Amygdala (tissue), 56 donors: ENCODE measurements at regions not wholly inside any gene's neighbourhood (a gene's known extent, or its start where the extent isn't known, plus 50 kb on each side); places are given as distances from the start of the nearest gene placed in this dataset.

Experiments
- DNase-seq, 56 donors: peaks; one replicate each; lab custom pipeline; 2025; lab: John Stamatoyannopoulos, UW

DNA sequence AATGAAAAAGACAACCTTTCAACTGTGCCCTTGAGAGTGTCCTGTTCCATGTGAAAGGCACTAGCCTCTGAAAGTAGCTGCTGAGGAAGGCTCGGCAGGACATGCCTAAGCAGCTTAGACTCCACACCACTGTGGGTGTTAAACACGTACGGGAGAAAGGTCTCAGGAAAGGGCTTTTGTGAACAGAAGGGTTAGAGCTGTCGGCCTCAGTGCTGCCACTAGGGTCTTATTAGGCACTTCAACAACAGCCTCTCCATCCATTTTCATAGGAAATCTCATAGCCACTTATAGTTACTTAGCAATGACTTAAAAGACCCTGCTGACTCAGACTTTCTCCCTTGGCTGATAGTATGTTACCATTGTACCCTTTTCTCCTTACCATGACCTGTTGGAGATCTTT, 662.8 kb downstream of the TBC1D32 start:
- no peak for DNase-seq

DNA sequence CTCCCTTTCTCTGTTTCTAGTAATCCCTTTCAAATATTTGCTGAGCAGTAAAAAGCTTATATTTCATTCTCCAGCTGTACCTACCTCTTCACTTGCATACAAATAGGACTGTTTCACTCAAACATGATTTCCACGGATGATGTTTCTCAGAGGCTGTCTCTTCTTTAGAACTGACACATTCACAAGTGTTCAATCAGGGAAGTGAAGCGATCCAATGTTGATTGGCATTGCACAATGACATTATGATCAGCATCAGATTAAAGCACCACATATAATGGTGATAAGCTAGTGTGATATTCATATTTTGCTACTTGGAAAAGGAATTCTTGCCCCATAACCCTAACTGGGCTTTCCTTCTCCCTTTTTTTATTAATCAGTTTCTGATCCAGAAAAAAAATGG, 681.8 kb downstream of the TBC1D32 start:
- DNase-seq, result no peak

DNA sequence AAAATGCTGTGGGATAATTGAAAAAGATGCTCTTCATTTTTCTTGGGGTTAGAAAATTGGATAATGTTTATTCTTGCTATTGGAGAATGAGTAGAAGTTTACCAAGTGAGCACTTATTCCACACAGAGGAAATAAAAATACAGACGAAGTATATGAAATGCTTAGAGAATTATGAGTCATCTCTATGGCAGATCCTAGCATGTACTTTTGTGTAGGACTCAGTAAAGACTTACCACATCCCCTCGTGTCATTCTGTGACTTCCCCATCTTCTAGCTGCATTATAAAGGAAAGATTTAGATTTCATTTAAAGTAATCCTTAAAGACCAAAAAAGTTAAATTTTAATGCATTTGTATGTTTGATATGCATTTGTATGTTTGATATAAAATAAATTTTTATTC, 685.6 kb downstream of the TBC1D32 start:
- DNase-seq, result no peak

DNA sequence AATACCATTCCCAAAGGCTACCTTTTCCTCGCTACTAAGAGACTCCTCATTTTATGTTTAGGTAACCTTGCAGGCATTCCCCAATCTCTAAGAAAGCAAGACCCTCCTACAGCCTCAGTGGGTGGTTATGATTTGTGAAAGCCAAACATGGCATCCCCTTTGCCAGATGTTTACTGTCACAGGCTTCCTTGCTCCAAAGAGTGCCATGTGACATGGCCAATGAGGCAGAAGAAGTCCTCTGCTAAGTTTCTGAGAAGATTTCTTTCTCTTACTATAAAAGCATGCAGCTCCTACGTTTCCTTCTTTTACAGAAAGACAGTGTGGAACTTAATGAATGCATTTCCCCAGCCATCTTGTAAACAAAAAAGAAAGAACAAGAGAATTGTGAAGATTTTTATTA, 688.2 kb downstream of the TBC1D32 start:
- no peak for DNase-seq

DNA sequence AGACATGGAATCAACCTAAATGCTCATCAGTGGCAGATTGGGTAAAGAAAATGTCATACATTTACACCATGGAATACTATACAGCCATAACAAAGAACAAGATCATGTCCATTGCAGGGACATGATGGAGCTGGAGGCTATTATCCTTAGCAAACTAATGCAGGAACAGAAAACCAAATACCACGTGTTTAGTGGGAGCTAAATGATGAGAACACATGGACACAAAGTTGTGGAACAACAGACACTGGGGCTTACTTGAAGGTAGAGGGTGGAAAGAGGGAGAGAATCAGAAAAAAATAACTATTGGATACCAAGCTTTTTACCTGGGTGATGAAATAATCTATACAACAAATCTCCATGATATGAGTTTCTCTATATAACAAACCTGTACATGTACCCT, 701.3 kb downstream of the TBC1D32 start:
- no peak for DNase-seq

DNA sequence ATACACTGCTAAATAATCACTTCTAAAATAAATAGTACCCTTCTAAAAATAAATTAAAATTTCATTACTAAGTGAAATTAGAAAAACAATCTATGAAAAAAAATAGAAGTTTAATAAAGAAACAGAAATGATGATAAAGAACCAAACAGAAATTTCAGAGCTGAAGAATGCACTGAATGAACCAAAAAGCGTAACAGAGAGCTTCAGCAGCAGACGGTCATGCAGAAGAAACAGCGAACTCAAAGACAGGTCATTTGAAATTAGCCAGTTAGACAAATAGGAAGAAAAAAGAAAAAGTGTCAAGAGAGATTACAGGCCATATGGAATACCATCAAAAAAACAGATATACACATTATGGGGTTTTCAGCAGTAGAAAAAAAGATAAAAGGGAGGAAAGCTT, 706.7 kb downstream of the TBC1D32 start:
- no peak for DNase-seq

DNA sequence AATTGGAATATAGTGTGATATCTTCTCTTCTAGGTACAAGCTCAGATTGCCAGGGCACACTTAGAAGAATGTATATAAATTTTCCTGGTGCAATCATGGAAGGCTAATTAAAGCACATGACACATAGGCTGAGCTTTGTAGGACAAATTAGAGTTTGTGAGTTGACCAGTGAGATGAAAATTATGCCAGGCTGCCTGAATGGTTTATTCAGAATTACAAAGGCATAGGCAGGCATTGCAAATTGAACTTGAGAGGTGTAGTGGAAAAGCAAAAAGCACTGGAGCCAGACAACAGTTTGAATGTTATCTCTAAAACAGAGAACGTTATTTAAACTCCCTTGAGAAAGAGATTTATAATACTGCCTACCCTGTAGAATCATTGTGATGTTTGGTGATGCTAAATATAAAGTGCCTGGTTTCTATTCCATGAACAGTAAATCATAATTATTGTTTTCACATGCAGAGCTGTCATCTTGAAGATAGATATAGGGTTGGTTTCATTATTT, 712.1 kb downstream of the TBC1D32 start:
- DNase-seq, result no peak

DNA sequence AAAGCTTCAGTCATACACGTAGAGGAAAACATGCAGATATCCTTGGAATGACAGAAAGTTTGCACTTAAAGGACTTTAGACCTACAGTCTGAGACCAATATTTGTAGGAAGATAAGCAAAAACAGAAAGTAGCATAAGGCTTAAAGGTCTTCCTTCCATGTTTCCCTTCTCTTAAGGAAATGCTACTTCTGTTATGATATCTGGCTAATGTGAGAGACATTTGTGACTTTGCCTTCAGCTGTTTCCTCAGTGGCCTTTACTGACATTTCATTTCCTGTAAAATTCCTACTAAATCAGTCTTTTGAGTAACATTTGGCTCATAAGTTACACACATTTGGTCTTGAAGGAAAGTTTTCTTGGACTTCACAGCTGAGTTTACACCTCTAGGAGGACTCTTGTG, 713.4 kb downstream of the TBC1D32 start:
- DNase-seq, result no peak

DNA sequence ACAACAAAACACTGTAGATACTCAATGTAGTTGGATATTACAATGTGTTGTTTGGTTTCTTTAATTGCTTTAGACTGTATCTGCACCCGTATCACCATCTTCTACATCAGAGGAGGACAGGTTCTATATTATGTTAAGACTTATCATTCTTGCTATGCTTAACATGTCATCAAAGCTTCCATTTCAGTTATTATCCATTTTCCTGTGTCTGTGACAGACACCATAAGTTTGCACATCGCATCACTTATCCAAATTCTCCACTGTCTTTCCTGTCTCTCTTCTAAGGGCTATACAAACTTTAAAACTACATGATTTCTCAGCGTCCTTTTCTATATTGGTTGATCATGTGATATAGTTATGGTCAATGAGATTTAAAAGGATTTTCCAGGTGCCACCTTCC, 719.0 kb downstream of the TBC1D32 start:
- no peak for DNase-seq

DNA sequence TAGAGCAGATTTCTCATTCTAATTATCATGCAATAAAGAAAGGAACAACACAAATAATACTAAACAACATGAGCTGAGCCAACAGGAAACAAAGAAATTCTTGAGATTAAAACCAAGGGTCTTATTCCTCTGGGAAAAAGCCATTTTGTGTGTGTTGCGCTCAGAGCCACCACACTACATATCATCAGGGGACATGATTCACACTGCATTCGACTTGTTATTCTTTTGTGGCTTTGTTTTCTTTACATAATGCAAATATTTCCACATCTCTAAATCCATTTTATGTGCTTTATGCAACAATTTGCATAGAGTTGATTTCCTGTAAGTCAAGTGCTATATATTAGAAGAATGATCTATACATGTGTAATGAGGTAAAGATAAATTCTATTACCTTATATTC, 719.6 kb downstream of the TBC1D32 start:
- no peak for DNase-seq

DNA sequence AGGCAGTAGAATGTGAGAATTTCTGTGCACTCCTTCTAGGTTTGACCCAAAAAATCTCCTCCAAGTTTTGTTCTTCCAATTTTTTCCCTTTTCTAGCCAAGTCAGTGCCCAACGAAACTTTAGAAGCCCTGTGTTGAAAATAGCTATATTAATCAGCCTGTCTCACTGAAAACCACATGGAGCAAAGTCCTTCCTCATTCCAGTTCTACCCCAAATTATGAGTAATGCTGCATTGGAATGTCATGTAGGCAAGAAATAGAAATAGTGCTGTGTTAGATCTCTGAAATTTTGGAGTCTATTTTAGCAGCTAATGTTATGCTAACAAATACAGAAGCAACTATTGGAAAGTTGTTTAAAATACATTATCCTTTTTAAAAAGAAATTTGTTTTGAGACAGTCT, 725.5 kb downstream of the TBC1D32 start:
- no peak for DNase-seq

DNA sequence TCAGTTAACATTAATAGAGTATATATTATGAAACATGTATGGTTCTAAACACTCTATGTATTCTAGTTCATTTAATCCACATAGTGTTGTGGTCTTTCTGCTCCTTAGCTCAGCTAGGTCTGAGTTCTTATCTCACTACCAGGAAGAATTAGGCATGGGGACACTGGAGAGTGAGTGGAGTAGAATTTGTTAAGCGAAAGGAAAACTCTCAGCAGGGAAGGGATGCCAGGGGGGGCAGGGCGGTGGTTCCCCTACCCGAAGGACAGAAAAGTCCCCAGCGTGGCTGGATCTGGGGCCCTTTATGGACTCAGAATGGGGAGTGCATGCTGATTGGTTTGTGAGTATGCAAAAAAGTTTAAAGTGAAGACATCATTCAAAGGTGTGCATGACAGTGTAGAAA, 727.5 kb downstream of the TBC1D32 start:
- DNase-seq, result no peak

DNA sequence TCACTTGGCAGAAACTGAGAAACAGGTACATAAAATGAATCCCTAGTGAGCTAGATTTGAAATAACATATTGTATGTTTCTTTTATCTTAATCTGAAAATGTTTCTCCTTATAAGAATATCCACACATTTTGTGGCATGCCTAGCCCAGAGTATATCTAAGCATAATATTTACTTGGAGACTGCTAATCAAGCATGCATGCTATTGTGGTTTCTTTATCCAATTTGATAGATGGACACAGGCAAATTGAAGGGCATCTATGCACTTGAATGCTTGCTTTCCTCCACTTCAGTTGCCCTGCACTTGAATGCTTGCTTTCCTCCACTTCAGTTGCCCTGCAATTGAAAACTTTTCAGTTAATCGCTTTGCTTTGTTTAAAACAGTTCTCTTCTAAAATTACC, 729.8 kb downstream of the TBC1D32 start:
- DNase-seq, result no peak

DNA sequence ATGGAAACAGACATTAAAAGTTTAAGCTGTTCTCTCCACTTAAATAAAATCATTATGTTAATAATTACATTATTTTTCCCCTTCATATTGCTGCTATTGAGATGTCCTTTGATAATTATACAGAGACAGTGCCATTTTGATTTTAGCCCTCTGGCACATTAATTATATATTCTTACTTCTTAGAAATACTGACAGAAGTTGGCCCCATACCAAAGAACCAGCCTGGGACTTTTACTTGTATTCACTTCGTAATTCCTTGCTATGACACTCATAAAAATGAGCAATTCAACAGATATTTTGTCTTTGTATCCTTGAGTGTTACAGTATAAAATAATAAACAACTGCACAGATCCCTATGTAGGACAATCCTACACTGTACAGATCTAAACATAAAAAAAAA, 743.7 kb downstream of the TBC1D32 start:
- no peak for DNase-seq

DNA sequence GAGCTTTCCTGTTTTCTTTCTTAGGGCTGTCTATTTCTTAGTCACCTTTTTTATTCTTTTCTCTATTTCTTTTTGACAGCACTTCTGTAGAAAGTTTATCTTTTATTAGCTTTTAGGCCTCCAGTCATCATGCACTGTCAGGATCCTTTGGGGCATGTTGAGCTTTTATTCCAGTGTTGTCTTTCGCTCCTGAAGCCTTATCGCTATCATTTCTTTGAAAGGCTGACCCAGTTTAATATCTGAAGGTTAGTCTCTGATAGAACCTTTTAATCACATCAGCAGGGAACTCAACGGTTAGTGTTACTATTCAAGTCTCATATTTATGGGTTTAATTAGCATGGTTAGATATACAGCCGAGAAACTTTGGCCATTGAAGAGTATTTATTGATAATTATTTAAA, 745.9 kb downstream of the TBC1D32 start:
- DNase-seq, result no peak

DNA sequence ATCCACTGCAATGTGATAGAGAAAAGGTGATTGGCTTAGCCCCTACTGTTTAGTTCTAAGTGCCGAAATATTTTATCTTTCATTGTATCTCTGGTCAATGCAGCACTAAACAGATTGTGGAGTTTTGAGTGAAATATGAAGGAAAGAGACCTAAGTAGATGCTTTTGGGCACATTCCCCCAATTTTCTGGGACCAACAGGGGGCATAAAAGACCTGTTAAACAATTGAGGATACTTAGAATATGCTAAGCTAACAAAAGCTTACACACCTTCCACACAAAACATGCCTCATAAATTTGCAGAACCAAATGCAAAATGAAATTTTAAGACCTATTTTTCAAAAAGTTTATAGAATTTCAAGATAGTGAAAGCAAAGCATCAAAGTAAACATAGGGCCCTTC, 746.9 kb downstream of the TBC1D32 start:
- no peak for DNase-seq

DNA sequence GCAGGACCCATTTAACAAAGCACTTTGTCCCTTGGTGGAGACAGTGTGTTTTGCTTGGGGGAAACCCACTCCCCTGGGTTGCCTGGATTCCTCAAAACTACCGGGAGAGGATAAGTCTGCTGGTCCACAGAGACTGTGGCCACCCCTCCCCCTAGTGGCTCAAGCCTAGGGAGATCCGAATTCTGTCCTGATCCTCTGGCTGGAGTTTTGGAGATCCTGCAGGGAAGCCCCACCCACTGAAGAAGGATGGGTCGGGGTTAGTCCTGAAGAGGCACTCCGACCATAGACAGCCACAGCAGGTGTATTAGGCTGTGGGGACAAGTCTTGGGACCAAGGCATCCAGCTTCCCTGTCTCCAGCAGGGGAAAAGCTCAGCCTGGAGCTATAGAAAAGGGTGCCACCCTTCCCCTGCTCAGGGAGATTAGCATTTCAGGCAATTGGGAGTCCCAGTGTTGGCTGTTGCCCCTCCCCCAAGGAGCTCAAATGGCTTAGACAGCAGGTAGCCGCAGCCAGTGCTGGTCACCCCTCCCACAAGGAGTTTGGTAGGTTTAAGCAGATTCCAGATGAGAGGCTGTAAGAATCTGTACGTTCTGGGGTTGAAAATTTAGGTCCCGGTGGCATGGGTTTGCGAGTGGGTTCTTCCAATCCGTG, 750.0 kb downstream of the TBC1D32 start:
- DNase-seq, result no peak

DNA sequence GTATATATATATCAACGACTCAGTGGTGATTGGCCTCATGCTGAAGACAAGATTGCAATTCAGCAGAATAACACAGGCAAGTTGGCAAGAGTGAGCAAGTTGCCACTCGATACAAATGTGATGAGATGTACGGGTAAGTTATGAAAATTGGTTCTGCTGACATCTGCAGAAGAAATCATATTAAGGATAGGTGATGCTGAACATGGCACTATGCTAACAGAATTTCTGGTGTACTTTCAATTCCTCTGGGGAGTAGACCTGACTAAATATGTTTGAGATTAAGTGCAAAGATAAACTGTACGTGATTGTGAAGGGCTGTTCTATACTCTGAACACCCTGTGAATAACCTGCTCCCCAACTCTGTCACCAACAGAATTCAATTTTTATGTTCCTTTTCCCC, 758.2 kb downstream of the TBC1D32 start:
- no peak for DNase-seq

DNA sequence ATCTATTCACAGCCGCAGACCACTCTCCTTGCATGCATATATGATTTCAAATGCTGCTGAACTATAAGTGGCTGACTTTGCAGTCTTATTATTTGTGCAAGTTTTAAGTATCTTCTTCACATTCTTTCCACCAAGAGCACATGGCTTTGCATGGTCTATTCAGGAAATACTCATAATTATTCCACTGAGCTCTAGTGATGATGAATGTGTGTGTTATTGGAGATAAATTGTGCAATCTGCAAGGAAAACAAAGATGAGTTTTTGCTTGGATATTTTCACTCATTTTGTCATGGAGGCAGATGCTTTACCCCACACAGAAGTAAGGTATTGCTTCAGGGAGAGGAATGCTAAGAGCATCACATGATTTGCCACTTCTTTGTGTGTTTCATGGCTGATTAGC, 764.6 kb downstream of the TBC1D32 start:
- DNase-seq, result no peak

DNA sequence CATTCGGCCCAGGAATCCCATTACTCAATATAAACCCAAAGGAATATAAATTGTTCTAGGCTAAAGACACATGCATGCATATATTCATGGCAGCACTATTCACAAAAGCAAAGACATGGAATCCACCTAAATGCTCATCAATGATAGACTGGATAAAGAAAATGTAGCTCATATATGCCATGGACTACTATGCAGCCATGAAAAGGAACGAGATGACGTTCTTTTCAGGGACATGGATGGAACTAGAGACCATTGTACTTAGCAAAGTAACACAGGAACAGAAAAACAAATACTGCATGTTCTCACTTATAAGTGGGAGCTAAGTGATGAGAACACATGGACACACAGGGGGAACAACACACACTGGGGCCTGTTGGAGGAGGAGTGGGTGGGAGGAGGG, 769.5 kb downstream of the TBC1D32 start:
- no peak for DNase-seq

DNA sequence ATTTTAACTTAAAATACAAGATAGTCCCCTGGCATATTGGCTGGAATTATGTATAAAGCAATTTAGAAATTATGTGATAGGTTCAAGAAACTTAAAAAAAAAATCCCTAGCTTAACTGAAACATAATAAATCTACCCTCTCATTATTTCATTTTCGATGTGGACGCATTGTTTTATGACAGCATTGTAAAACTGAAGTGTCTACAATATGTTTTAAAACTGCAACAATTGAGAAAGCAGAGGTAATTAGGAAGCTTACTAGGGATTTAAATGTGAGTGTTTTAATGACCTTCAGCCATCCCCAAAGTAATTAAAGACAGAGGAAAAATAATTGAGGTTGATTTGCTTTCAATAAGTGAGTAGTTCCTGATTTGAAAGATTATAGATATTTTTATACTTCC, 776.0 kb downstream of the TBC1D32 start:
- no peak for DNase-seq

DNA sequence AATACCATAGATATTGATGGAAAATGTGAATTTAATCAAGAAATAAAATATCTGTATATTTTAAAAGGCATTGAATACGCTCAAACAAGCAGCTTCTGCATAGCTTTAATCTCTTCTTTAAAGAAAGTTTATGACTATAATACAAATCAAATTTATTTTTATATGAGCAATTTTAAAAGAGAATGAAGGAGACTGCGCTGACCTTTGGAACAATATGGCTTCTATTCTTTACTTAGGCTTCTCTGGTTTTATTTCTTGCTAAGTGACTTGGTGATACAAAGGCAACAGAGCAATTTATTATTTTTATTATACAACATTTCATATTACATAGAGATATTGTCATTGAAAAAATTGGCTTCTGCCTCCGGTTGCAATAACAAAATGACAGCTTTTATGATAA, 776.7 kb downstream of the TBC1D32 start:
- DNase-seq, result no peak

DNA sequence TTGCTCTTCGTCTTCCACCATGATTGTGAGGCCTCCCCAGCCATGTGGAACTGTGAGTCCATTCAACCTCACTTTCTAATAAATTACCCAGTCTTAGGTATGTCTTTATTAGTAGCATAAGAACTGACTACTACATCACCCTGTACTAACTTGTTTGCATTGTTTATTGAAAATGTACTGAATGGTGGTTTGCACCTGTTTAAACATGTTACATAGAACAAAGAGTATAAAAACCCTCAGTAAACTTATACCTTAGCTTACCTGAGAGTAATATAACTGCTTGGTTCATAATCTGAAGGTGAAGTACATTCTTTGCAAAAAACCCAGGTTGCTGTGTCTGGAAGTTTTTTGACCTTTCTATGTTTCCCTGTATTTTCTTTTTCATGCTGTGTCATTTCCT, 777.8 kb downstream of the TBC1D32 start:
- no peak for DNase-seq
